Uterus (tissue), 2 donors: ENCODE measurements at regions not wholly inside any gene's neighbourhood (a gene's known extent, or its start where the extent isn't known, plus 50 kb on each side); places are given as distances from the start of the nearest gene placed in this dataset.

ENCODE experiments used
- POLR2A ChIP-seq, 2 donors: fragments of 450-650 bp; IDR thresholded peaks; one replicate each; pipeline ENCODE4 v1.6.1; 2016; ENCODE audit warnings: antibody characterized with exemption in 2 of 2, mild to moderate bottlenecking in 1 of 2, moderate library complexity in 1 of 2
- TF ChIP-seq, protein P1 (sequence below), 4 experiments: fragments of 200-600 bp in 2 of 4; fragments of 450-650 bp in 2 of 4; sonication (generic) in 2 of 4; IDR thresholded peaks; one replicate each; pipeline ENCODE4 v1.5.1; 2016 to 2019; ENCODE audit warnings: antibody characterized with exemption in 4 of 4, mild to moderate bottlenecking in 2 of 4, moderate library complexity in 1 of 4

- TF ChIP-seq, protein P1, sequence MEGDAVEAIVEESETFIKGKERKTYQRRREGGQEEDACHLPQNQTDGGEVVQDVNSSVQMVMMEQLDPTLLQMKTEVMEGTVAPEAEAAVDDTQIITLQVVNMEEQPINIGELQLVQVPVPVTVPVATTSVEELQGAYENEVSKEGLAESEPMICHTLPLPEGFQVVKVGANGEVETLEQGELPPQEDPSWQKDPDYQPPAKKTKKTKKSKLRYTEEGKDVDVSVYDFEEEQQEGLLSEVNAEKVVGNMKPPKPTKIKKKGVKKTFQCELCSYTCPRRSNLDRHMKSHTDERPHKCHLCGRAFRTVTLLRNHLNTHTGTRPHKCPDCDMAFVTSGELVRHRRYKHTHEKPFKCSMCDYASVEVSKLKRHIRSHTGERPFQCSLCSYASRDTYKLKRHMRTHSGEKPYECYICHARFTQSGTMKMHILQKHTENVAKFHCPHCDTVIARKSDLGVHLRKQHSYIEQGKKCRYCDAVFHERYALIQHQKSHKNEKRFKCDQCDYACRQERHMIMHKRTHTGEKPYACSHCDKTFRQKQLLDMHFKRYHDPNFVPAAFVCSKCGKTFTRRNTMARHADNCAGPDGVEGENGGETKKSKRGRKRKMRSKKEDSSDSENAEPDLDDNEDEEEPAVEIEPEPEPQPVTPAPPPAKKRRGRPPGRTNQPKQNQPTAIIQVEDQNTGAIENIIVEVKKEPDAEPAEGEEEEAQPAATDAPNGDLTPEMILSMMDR (IDR thresholded peaks at IDR 0.05) = no peak
- no peak for TF ChIP-seq POLR2A (IDR thresholded peaks at IDR 0.05)
Observed at GRCh38 chr4:3679851-3680311, 86.3 kb upstream of the ADRA2C start.
